PFSK-1 (cell line): ENCODE measurements at regions not wholly inside any gene's neighbourhood (a gene's known extent, or its start where the extent isn't known, plus 50 kb on each side); places are given as distances from the start of the nearest gene placed in this dataset.

Experiments used
- POLR2AphosphoS5 ChIP-seq: IDR thresholded peaks from 2 replicates; pipeline ENCODE4 v1.6.1; 2012; ENCODE audit warnings: low read depth, mild to moderate bottlenecking, control low read depth, low read length, moderate library complexity
- TF ChIP-seq, protein P1 (sequence below), 2 experiments: IDR thresholded peaks; 2 replicates each; pipeline versions ENCODE4 v1.6.1 to v1.8.0; 2011 to 2012; ENCODE audit warnings: low read depth in 2 of 2, low read length in 2 of 2, control low read depth in 1 of 2, inconsistent platforms in 1 of 2, mild to moderate bottlenecking in 1 of 2, moderate library complexity in 1 of 2; ENCODE audit not compliant: insufficient read depth in 1 of 2

- no peak for TF ChIP-seq POLR2AphosphoS5
- TF ChIP-seq, protein P1, sequence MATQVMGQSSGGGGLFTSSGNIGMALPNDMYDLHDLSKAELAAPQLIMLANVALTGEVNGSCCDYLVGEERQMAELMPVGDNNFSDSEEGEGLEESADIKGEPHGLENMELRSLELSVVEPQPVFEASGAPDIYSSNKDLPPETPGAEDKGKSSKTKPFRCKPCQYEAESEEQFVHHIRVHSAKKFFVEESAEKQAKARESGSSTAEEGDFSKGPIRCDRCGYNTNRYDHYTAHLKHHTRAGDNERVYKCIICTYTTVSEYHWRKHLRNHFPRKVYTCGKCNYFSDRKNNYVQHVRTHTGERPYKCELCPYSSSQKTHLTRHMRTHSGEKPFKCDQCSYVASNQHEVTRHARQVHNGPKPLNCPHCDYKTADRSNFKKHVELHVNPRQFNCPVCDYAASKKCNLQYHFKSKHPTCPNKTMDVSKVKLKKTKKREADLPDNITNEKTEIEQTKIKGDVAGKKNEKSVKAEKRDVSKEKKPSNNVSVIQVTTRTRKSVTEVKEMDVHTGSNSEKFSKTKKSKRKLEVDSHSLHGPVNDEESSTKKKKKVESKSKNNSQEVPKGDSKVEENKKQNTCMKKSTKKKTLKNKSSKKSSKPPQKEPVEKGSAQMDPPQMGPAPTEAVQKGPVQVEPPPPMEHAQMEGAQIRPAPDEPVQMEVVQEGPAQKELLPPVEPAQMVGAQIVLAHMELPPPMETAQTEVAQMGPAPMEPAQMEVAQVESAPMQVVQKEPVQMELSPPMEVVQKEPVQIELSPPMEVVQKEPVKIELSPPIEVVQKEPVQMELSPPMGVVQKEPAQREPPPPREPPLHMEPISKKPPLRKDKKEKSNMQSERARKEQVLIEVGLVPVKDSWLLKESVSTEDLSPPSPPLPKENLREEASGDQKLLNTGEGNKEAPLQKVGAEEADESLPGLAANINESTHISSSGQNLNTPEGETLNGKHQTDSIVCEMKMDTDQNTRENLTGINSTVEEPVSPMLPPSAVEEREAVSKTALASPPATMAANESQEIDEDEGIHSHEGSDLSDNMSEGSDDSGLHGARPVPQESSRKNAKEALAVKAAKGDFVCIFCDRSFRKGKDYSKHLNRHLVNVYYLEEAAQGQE (IDR thresholded peaks at IDR 0.05; ENCODE audit: insufficient read depth in 1 of 2, low read depth in 2 of 2, low read length in 2 of 2), result no peak
Observed at GRCh38 chr2:223486751-223487150, 115.4 kb downstream of the SCG2 start.
